HG03342 (cell line): ENCODE measurements at regions not wholly inside any gene's neighbourhood (a gene's known extent, or its start where the extent isn't known, plus 50 kb on each side); places are given as distances from the start of the nearest gene placed in this dataset.
A peak's percentile ranks its signal among the peaks of the same experiment; 100 is the strongest.

ENCODE experiments used
- ATAC-seq: cut with Tn5 transposase; IDR thresholded peaks from one replicate; pipeline ENCODE4 v1.9.1; 2021; ENCODE audit warnings: mild to moderate bottlenecking, moderate library complexity; ENCODE audit not compliant: unreplicated experiment

- no peak for ATAC-seq
Measured at GRCh38 chr4:67236788-67237187, 308.5 kb downstream of the CENPC start.

- ATAC-seq, result no peak
Measured at GRCh38 chr4:67236318-67236717, 309.0 kb downstream of the CENPC start.

DNA sequence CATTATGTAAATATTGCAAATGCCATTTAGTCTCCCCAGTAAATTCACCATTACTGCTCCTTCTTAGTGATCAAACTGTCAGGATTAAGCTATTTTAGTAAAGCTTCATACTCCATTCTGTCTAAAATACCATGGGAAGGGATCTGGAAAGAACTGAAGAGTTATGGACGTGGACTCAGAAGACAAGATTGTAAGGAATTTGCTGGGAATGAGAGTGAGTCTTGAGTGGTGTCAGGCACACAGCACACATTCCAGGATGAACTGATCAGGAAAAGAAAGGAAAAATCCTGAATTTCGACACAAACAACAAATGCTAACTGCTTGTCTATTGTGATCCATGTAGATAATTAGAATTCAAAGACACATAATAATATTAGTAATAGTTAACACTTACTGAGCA, 311.0 kb downstream of the CENPC start:
- ATAC-seq, result no peak

- no peak for ATAC-seq
Measured at GRCh38 chr4:67229148-67229547, 316.2 kb downstream of the CENPC start.

DNA sequence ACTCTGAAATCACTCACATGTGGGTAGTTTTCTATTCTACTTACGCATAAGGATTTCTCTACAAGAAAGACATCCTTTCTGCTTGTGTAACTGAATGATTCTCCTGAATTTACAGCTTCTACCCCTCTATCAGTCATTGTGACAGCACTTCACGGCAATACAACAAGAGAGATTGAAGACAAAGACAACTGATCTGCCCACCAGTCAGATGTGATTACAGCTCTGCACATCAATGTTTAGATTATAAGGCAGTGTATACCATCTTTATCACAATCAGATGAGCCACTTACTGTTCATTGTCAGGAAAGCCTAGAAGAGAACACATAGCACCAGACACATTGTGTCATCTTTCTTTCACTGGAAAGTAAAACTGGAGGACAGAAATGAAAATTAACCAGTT, 324.4 kb downstream of the CENPC start:
- ATAC-seq, result no peak

DNA sequence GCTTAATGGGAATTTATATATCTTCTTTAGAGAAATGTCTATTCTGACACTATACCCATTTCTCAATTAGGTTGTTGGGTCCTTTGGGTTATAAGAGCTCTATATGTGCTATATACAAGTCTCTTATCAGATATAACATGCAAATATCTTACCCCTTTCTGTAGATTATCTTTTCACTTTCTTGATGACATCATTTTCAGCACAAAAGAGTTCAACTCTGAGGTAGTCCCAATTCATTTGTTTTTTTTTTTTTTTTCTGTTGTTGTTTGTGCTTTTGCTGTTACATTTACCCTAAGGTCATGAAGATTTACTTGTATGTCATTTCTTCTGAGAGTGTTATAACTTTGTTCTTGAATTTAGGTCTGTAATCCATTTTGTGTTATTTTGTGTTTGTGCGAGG, 326.4 kb downstream of the CENPC start:
- ATAC-seq, result no peak

- no peak for ATAC-seq
Measured at GRCh38 chr4:67207941-67208441, 337.3 kb downstream of the CENPC start.

DNA sequence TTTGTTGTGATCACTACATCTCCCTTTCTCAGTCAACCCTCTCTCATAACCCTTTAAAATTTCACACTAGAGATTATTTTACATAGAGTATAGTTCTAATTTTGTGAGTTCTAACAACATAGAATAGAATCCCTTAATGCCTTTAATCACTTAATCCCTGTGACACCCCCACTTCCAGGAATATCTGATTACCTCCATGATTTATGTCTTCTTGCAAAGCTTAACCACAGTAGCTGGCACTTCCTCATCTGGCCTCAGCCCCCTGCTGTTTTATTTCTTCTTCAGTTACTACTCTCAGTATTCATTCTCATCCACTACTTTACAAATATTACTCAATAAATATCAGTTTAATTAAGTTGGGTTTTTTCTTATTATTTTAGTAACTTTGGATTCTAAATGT, 340.9 kb downstream of the CENPC start:
- no peak for ATAC-seq

- ATAC-seq, result peak; percentile 54
Measured at GRCh38 chr4:67201334-67201733, 344.0 kb downstream of the CENPC start.

DNA sequence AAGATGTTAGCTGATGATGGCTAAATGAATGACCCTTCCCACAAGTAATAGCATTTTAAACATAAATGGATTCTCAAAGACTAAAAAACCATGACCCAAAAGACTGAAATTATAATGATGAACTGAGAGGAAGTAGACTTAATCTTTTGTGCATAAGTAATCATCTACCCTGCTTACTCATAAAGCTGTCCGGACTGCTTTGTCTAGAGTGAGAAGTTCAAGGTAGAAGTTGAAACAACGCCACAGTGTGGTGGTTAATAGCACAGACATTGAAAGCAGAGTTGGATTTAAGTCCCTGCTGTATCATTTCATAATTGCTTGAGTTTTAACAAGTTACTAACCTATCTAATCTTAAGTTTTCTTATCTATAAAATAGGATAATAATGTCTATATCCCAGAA, 346.6 kb downstream of the CENPC start:
- ATAC-seq, result no peak

DNA sequence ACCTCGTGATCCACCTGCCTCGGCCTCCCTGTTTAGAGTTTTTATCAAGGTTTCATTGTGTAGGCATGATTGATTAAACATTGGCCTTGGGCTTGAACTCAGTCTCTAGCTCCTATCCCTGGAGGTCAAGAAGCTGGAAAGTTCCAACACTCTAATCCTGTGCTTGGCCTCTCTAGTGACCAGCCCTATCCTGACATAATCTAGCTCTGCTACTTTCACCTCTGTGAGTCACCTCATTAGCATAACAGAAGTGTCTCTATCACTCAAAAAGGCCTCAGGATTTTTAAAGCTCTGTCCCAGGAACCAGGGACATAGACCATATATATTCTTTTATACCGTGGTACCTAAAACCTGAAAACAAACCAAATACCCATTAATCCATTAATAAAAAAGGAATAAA, 377.5 kb downstream of the CENPC start:
- ATAC-seq, result no peak

DNA sequence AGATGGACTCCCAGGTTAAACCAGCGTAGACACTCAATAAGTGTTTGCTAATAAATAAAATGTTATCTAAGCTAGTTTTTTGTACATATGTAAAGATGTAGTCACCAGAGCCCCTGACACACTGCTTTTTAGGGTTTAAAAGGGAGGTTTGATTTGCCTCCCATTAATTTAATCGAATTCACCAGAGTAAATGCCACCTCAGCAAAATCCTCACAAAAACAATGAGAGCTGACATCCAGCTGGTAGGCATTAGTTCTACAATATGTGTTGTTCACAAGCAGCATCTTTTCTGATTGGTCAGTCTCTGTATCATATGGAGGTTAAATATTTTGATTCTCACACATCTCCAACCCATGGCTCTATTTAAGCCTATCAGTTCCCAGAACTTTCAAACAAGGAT, 382.6 kb downstream of the CENPC start:
- no peak for ATAC-seq

- no peak for ATAC-seq
Measured at GRCh38 chr4:67161311-67161710, 384.0 kb downstream of the CENPC start.

DNA sequence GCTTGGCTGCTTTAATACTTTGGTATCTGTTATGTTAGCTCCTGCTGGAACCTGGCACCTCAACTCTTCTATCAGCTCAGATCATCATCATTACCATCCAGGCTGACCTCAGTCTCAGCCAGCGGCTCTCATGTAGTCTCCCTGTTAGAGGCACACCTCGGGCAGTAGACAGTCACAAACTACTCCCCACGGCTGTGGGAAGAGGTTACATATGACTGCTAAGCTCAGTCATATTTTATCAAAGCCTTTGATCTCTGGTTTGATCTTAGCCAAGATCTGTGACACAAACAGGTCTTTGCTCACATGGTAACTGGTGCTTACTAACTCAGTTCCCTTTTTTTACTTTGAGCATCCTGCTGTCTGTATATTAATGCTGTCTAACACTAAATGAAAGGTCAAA, 384.9 kb downstream of the CENPC start:
- ATAC-seq, result no peak

DNA sequence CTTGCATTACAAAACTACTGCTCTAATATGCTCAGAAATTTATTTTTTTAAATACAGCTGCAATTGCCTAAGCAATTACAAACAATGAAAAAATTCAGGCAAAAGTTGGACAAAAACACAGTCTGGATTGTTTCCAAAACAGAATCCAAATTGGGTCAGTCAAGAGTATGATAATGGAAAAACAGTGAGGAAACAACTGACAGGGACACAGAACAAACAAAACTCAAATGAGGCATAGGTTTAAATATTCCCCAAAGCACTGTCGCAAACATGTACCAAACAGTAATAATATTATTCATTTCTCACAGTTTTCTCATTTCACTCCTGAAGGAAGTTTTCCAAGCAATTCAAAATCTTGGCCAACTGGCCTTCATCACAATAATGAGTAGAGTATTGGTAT, 386.6 kb downstream of the CENPC start:
- no peak for ATAC-seq

DNA sequence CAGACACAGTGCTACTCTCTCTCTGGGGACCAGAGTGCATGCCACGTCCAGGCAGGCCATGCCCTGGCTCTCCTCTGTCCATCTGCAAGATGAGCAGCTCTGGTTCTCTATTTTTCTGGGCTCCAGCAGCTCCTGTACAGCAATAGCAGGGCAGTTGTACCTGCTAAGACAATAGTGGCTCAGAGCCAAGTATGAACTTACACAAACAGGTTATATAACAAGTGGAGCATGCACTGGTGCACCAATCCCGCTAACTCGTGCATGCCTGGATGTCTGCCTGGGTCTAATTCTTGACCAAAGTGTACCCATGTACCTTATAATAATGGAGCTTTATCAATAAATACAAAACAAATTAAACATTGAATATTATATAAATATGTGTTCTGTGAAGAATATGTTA, 392.3 kb downstream of the CENPC start:
- no peak for ATAC-seq

DNA sequence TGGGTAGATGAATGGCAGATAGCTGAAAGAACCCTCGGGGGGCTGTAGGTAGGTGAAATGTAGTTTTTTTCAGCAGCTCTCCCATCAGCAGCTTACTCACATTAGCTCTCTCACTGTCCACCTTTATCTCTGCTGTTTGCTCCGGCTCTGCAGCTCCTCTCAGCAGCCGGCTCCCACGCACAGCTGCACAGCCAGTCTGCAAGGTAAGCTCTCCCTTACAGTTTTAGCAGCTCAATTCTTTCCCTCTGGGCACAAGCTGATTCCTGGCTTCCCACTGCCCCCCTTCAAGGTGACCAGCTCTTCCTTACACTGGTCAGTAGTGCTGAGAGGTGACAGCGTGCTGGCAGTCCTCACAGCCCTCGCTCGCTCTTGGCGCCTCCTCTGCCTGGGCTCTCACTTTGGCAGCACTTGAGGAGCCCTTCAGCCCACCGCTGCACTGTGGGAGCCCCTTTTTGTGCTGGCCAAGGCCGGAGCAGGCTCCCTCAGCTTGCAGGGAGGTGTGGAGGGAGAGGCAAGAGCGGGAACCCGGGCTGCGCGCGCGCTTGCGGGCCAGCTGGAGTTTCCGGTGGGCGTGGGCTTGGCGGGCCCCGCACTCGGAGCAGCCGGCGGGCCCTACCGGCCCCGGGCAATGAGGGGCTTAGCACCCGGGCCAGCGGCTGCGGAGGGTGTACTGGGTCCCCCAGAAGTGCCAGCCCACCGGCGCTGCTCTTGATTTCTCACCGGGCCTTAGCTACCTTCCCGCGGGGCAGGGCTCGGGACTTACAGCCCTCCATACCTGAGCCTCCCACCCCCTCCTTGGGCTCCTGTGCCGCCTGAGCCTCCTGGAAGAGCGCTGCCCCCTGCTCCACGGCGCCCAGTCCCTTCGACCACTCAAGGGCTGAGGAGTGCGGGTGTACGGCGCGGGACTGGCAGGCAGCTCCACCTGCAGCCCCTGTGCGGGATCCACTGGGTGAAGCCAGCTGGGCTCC, 393.6 kb downstream of the CENPC start:
- ATAC-seq, result no peak

GRCh38 chr4:67141586-67141985, 403.7 kb downstream of the CENPC start:
- ATAC-seq, result no peak

DNA sequence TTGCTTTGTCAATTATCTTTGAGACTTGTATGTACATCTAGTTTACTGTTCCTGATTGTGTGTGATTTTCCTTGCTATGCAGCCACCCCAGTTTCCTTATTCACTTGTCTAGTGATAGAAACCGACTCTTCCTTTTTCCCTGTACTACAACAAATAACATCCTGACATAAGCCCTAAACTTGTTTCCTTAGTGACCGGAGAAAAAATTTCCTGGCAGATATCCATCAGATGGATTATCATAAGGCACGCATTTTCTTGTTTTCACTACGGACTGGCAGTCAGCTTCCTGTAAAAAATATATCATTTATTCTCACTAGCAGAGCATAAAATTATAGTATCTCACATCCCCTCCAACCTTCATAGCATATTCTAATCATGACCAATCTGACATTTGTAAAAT, 410.7 kb downstream of the CENPC start:
- no peak for ATAC-seq

DNA sequence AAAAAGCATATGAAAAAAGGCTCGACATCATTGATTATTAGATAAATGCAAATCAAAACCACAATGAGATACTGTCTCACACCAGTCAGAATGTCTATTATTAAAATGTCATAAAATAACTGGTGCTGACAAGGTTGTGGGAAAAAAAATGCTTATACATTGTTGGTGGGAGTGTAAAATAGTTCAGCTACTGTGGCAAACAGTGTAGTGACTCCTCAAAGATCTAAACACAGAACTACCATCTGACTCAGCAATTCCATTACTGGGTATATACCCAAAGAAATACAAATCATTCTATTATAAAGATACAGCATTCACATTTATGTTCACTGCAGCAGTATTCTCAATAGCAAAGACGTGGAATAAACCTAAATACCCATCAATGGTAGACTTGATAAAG, 412.1 kb downstream of the CENPC start:
- ATAC-seq, result no peak

GRCh38 chr4:67131224-67131623, 414.1 kb downstream of the CENPC start:
- ATAC-seq, result peak; percentile 97

- no peak for ATAC-seq
Measured at GRCh38 chr4:67130411-67130810, 414.9 kb downstream of the CENPC start.

DNA sequence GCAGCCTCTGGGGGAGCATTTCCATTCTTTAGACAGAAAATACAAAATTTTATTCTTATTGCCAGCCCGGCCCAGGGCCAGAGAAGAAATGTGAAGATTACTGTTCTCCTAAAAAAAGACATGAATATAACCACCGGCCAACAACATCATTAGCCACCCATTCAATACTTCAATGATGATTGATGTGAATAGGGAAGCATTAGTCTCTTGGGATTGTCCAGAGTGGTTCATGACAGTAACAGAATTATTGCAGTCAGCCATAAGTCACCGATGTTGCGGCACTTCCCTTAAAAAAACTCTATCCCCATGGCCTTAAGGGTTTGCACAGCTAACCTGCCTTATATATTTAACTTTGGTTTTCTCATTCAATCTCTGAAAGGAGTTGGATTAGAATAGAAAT, 418.7 kb downstream of the CENPC start:
- no peak for ATAC-seq
